Left lung (tissue), 4 donors: ENCODE measurements at regions not wholly inside any gene's neighbourhood (a gene's known extent, or its start where the extent isn't known, plus 50 kb on each side); places are given as distances from the start of the nearest gene placed in this dataset.
"Not testable (repeated sequence)": the region's sequence is repeated elsewhere in the genome, so short reads cannot be mapped to it uniquely, and the experiment has no call there.

ENCODE experiments used
- ATAC-seq: fragments of 200-7000 bp; cut with Tn5 transposase; one replicate; pipeline ENCODE4 v1.9.1; 2020; ENCODE audit warnings: moderate library complexity
- DNase-seq, 4 donors: peaks; one replicate each; pipeline ENCODE4 v3.0.0-alpha.2; 2013 to 2020
- H3K27ac ChIP-seq, 2 donors: fragments of 200-600 bp; sonication (generic) in 1 of 2; one replicate each; pipeline versions ENCODE4 v1.5.0 to v1.8.0; 2020 to 2021
- H3K27me3 ChIP-seq, 2 donors: fragments of 200-600 bp; sonication (generic) in 1 of 2; one replicate each; pipeline versions ENCODE4 v1.5.0 to v1.8.0; 2020 to 2021
- H3K36me3 ChIP-seq, 2 donors: fragments of 200-600 bp; sonication (generic) in 1 of 2; one replicate each; pipeline versions ENCODE4 v1.5.0 to v1.8.0; 2020 to 2021
- H3K4me1 ChIP-seq, 2 donors: fragments of 200-600 bp; one replicate each; pipeline ENCODE4 v1.8.0; 2021
- H3K4me3 ChIP-seq, 2 donors: fragments of 200-600 bp; sonication (generic) in 1 of 2; one replicate each; pipeline versions ENCODE4 v1.5.0 to v1.8.0; 2020 to 2021; ENCODE audit warnings: mild to moderate bottlenecking in 1 of 2
- H3K9me3 ChIP-seq, 2 donors: fragments of 200-600 bp; sonication (generic) in 1 of 2; one replicate each; pipeline versions ENCODE4 v1.5.0 to v1.8.0; 2020 to 2021
- CTCF ChIP-seq, 2 donors: fragments of 200-600 bp; sonication (generic) in 1 of 2; IDR thresholded peaks; one replicate each; pipeline versions ENCODE4 v1.5.0 to v1.8.0; 2021; ENCODE audit warnings: antibody characterized with exemption in 2 of 2
- intact Hi-C, 2 donors: fragments of 100-400 bp; cut with DNase I; formaldehyde crosslinking; loops; one replicate each; pipeline versions ENCODE4 v1.11.2 to v1.14.2; 2022
- donor health status: DM: no; HTN: yes; CAD: no.
- donor health status: DM: no; HTN: no; CAD: no.

GRCh38 chr7:142483659-142484317 lies 225.9 kb upstream of the PRSS58 start:
- peak in 1 of 2 donors; percentile 3 for TF ChIP-seq CTCF (IDR thresholded peaks at IDR 0.05)
- H3K4me1 ChIP-seq: peaks cover 0 to 17% of the 10 kb centered on the region in 2 donors
- ATAC-seq (no peak), DNase-seq (no peak)
- H3K36me3 ChIP-seq: no peaks in the 10 kb centered on the region
- H3K4me3 ChIP-seq: no peak overlapping the region
- H3K27me3 ChIP-seq: no peaks in the 10 kb centered on the region
- intact Hi-C loops: no loop called here
- no peaks in the 10 kb centered on the region for H3K9me3 ChIP-seq
- H3K27ac ChIP-seq: no peak overlapping the region

GRCh38 chr7:142482891-142483658 lies 225.2 kb upstream of the PRSS58 start:
- DNase-seq (peak in 1 of 4 donors; percentile 79), ATAC-seq (peak; percentile 85)
- Histone ChIP-seq H3K27ac (no peak overlapping the region), H3K4me1 (peaks cover 0 to 22% of the 10 kb centered on the region in 2 donors), H3K9me3 (no peaks in the 10 kb centered on the region), H3K27me3 (no peaks in the 10 kb centered on the region), H3K36me3 (no peaks in the 10 kb centered on the region), H3K4me3 (no peak overlapping the region)
- TF ChIP-seq CTCF (IDR thresholded peaks at IDR 0.05): peak; percentile 63 to 67
- intact Hi-C loops: no loop called here

GRCh38 chr7:142481548-142481947 lies 223.7 kb upstream of the PRSS58 start:
- H3K27ac ChIP-seq: no peak overlapping the region
- no peaks in the 10 kb centered on the region for H3K27me3 ChIP-seq
- H3K9me3 ChIP-seq: no peaks in the 10 kb centered on the region
- H3K36me3 ChIP-seq: no peaks in the 10 kb centered on the region
- peaks cover 0 to 31% of the 10 kb centered on the region in 2 donors for H3K4me1 ChIP-seq
- no peak overlapping the region for H3K4me3 ChIP-seq
- DNase-seq (no peak), ATAC-seq (no peak)
- TF ChIP-seq CTCF (IDR thresholded peaks at IDR 0.05): no peak
- intact Hi-C loops: no loop called here

GRCh38 chr7:142478479-142479220 lies 220.8 kb upstream of the PRSS58 start:
- no peaks in the 10 kb centered on the region for H3K27me3 ChIP-seq
- no peak overlapping the region for H3K4me3 ChIP-seq
- ATAC-seq (peak; percentile 79), DNase-seq (peak in 2 of 4 donors; percentile 27 to 54)
- peak; percentile 36 to 62 for TF ChIP-seq CTCF (IDR thresholded peaks at IDR 0.05)
- no peaks in the 10 kb centered on the region for H3K9me3 ChIP-seq
- no peaks in the 10 kb centered on the region for H3K36me3 ChIP-seq
- intact Hi-C loops: no loop called here
- H3K27ac ChIP-seq: no peak overlapping the region
- peaks cover 0 to 23% of the 10 kb centered on the region in 2 donors for H3K4me1 ChIP-seq

GRCh38 chr7:142477801-142478200 lies 219.9 kb upstream of the PRSS58 start:
- H3K27me3 ChIP-seq, intact Hi-C loops, H3K4me3 ChIP-seq, H3K36me3 ChIP-seq, DNase-seq, H3K9me3 ChIP-seq, ATAC-seq, H3K27ac ChIP-seq: not testable (repeated sequence)
- peaks cover 0 to 15% of the 10 kb centered on the region in 2 donors for H3K4me1 ChIP-seq
